Body of pancreas (tissue), 4 donors: ENCODE measurements at regions not wholly inside any gene's neighbourhood (a gene's known extent, or its start where the extent isn't known, plus 50 kb on each side); places are given as distances from the start of the nearest gene placed in this dataset.

ENCODE experiments used
- POLR2A ChIP-seq, 3 donors: fragments of 450-650 bp; IDR thresholded peaks; one replicate each; pipeline ENCODE4 v1.6.1; 2016; ENCODE audit warnings: antibody characterized with exemption in 3 of 3, mild to moderate bottlenecking in 2 of 3
- TF ChIP-seq, protein P1 (sequence below), 7 experiments: fragments of 450-650 bp in 4 of 7; fragments of 200-600 bp in 3 of 7; sonication (generic) in 3 of 7; IDR thresholded peaks; one replicate each; pipeline ENCODE4 v1.5.1; 2016 to 2019; ENCODE audit warnings: antibody characterized with exemption in 7 of 7

DNA sequence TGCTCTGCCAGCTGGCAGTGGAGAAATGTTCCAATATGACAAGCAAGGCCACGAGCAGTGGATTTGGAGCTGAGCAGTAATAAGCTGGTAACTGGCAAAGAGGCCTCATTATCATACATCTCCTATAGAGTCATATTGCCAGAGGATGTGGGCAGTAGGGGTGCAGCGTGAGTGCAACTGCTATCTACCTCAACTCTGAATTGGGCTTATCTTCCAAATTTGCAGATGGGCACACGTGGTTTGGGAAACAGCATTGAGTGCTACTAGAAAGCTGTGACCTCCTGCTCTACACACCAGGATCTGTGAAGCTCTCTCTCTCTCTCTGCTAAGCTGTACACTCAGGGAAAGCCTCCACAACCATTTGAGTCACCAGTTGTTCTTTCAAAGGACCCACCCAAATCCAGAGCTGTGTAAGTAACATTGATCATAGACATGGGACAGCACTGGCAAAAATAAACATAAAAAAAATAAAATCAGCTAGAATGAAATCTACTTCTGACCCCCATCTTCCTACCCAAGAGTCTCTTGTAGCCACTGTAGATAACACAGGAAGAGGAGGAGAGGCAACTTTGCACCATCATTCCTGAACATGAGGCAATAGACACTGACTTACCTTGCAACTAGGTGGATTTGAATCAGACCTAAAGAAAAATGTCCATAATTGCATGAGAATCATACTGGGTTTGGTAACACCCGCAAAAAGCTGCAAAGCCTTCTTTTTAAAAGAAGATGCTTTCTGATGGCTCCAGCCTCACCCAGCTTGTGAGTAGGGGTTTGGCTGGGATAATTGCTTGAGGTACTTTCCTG is 82.9 kb upstream of the THBS1 start:
- TF ChIP-seq, protein P1, sequence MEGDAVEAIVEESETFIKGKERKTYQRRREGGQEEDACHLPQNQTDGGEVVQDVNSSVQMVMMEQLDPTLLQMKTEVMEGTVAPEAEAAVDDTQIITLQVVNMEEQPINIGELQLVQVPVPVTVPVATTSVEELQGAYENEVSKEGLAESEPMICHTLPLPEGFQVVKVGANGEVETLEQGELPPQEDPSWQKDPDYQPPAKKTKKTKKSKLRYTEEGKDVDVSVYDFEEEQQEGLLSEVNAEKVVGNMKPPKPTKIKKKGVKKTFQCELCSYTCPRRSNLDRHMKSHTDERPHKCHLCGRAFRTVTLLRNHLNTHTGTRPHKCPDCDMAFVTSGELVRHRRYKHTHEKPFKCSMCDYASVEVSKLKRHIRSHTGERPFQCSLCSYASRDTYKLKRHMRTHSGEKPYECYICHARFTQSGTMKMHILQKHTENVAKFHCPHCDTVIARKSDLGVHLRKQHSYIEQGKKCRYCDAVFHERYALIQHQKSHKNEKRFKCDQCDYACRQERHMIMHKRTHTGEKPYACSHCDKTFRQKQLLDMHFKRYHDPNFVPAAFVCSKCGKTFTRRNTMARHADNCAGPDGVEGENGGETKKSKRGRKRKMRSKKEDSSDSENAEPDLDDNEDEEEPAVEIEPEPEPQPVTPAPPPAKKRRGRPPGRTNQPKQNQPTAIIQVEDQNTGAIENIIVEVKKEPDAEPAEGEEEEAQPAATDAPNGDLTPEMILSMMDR (IDR thresholded peaks at IDR 0.05), result no peak
- TF ChIP-seq POLR2A (IDR thresholded peaks at IDR 0.05), result no peak
